ENCODE measurements at regions not wholly inside any gene's neighbourhood (a gene's known extent, or its start where the extent isn't known, plus 50 kb on each side); places are given as distances from the start of the nearest gene placed in this dataset.

DNA sequence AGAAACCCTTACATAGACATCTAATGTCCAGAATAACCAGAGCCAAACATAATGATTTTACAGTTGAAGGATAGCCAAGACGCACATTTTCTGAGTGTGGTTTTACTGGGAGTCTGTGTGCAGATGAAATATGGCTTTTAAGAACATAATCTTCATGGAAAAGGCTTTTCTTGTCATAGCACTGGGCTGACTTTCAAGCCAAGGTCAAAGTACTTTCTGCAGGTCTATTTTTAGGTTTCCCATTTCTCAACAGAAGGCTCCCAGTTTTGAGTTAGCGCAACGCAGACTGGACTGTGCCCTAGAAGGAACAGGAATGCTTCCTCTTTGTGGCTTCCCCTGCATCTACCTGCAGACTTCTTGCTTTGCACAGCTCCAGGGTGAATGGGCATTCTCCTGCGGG is 92.3 kb upstream of the UPP2 start:
- no peak for TF ChIP-seq RNF2 (IDR thresholded peaks at IDR 0.05; ENCODE audit: borderline replicate concordance, low read depth)
- TF ChIP-seq, protein P1, sequence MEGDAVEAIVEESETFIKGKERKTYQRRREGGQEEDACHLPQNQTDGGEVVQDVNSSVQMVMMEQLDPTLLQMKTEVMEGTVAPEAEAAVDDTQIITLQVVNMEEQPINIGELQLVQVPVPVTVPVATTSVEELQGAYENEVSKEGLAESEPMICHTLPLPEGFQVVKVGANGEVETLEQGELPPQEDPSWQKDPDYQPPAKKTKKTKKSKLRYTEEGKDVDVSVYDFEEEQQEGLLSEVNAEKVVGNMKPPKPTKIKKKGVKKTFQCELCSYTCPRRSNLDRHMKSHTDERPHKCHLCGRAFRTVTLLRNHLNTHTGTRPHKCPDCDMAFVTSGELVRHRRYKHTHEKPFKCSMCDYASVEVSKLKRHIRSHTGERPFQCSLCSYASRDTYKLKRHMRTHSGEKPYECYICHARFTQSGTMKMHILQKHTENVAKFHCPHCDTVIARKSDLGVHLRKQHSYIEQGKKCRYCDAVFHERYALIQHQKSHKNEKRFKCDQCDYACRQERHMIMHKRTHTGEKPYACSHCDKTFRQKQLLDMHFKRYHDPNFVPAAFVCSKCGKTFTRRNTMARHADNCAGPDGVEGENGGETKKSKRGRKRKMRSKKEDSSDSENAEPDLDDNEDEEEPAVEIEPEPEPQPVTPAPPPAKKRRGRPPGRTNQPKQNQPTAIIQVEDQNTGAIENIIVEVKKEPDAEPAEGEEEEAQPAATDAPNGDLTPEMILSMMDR (IDR thresholded peaks at IDR 0.05), result no peak
